ENCODE measurements at regions not wholly inside any gene's neighbourhood (a gene's known extent, or its start where the extent isn't known, plus 50 kb on each side); places are given as distances from the start of the nearest gene placed in this dataset.
"Not testable (repeated sequence)": the region's sequence is repeated elsewhere in the genome, so short reads cannot be mapped to it uniquely, and the experiment has no call there.

- H3K36me3 ChIP-seq (ENCODE audit: low read length), result no peaks in the 10 kb centered on the region
- 0 out of 2 replicates have a peak, but pooled peaks cover 3% of the 10 kb centered on the region for H3K27me3 ChIP-seq (ENCODE audit: low read length)
- TF ChIP-seq EZH2phosphoT487 (conservative IDR thresholded peaks at IDR 0.05; ENCODE audit: low read length) (no peak), CTCF (IDR thresholded peaks at IDR 0.05; ENCODE audit: insufficient read depth, low read length, poor library complexity, severe bottlenecking) (no peak)
- no peak overlapping the region for H2AFZ ChIP-seq (ENCODE audit: low read depth, low read length, severe bottlenecking)
- H3K79me2 ChIP-seq (ENCODE audit: insufficient read depth, low read length), result no peaks in the 10 kb centered on the region
- no peaks in the 10 kb centered on the region for H3F3A ChIP-seq (ENCODE audit: insufficient read depth)
- peaks cover 11% of the 10 kb centered on the region; the same call in 1 of the 2 replicates for H3K9me3 ChIP-seq (ENCODE audit: insufficient read depth, low read length)
- H3K27ac ChIP-seq (ENCODE audit: low read depth, low read length), result no peak overlapping the region
- no peak overlapping the region for H3K4me3 ChIP-seq (ENCODE audit: insufficient read depth, low read length, poor library complexity, severe bottlenecking)
- H3K9me2 ChIP-seq (replicated peaks; ENCODE audit: insufficient read depth, low read length), result no peaks in the 10 kb centered on the region
- no peaks in the 10 kb centered on the region for H4K20me1 ChIP-seq (ENCODE audit: low read depth, low read length)
- no peak overlapping the region for H3K9ac ChIP-seq (ENCODE audit: low read length)
- H3K4me2 ChIP-seq (ENCODE audit: low read depth, low read length, poor library complexity, severe bottlenecking), result no peak overlapping the region
Observed at GRCh38 chr7:16942929-16943509, 61.2 kb upstream of the AGR3 start.

- TF ChIP-seq EZH2phosphoT487 (conservative IDR thresholded peaks at IDR 0.05; ENCODE audit: low read length) (no peak), CTCF (IDR thresholded peaks at IDR 0.05; ENCODE audit: insufficient read depth, low read length, poor library complexity, severe bottlenecking) (no peak)
- H3K36me3 ChIP-seq (ENCODE audit: low read length), result no peaks in the 10 kb centered on the region
- no peaks in the 10 kb centered on the region for H3F3A ChIP-seq (ENCODE audit: insufficient read depth)
- H3K4me3 ChIP-seq (ENCODE audit: insufficient read depth, low read length, poor library complexity, severe bottlenecking), result no peak overlapping the region
- no peaks in the 10 kb centered on the region for H4K20me1 ChIP-seq (ENCODE audit: low read depth, low read length)
- H2AFZ ChIP-seq (ENCODE audit: low read depth, low read length, severe bottlenecking), result no peak overlapping the region
- H3K9me2 ChIP-seq (replicated peaks; ENCODE audit: insufficient read depth, low read length), result no peaks in the 10 kb centered on the region
- no peak overlapping the region for H3K27ac ChIP-seq (ENCODE audit: low read depth, low read length)
- H3K79me2 ChIP-seq (ENCODE audit: insufficient read depth, low read length), result no peaks in the 10 kb centered on the region
- no peak overlapping the region for H3K4me2 ChIP-seq (ENCODE audit: low read depth, low read length, poor library complexity, severe bottlenecking)
- H3K9ac ChIP-seq (ENCODE audit: low read length), result no peak overlapping the region
- H3K27me3 ChIP-seq (ENCODE audit: low read length), result no peaks in the 10 kb centered on the region
- peaks cover 15% of the 10 kb centered on the region; the same call in 1 of the 2 replicates for H3K9me3 ChIP-seq (ENCODE audit: insufficient read depth, low read length)
Observed at GRCh38 chr7:16944936-16945335, 63.2 kb upstream of the AGR3 start.

DNA sequence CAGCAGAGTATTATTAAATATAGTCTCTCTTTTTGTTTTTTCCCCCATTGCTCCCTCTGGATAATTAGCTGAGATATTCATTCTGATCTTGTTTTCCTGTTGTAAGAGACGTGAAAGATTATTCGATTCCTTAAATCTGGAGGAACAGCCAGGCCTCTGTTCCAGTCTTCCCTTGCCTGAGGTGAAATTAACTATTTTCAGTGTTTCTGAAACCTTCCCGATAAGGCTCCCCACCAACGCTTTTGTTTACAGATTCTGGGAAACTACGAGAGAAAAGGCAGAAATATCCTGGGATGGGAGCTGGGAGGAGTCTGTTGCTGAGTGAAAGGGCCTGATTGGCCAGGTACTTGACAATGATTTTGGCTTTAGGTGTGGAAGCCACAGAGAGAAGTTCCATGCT lies 63.6 kb upstream of the AGR3 start:
- no peak overlapping the region for H3K4me2 ChIP-seq (ENCODE audit: low read depth, low read length, poor library complexity, severe bottlenecking)
- H3K27ac ChIP-seq (ENCODE audit: low read depth, low read length), result no peak overlapping the region

DNA sequence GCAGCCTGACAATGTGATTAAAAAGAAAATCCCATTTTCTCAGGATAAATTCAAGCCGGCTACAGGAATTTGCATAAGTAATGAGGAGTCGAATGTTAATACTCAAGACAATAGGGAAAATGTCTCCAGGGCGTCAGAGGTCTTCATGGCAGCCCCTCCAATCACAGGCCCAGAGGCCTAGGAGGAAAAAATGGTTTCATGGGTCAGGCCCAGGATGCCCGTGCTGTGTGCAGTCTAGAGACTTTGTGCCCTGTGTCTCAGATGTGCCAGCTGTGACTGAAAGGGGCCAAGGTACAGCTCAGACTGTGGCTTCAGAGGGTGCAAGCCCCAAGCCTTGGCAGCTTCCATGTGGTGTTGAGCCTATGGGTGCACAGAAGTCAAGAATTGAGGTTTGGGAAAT lies 66.3 kb upstream of the AGR3 start:
- H3F3A ChIP-seq (ENCODE audit: insufficient read depth); H3K9ac ChIP-seq (ENCODE audit: low read length); H4K20me1 ChIP-seq (ENCODE audit: low read depth, low read length); H3K79me2 ChIP-seq (ENCODE audit: insufficient read depth, low read length); H3K9me2 ChIP-seq (replicated peaks; ENCODE audit: insufficient read depth, low read length); H3K4me3 ChIP-seq (ENCODE audit: insufficient read depth, low read length, poor library complexity, severe bottlenecking); H3K27ac ChIP-seq (ENCODE audit: low read depth, low read length); H3K36me3 ChIP-seq (ENCODE audit: low read length); H3K27me3 ChIP-seq (ENCODE audit: low read length); H2AFZ ChIP-seq (ENCODE audit: low read depth, low read length, severe bottlenecking); H3K4me2 ChIP-seq (ENCODE audit: low read depth, low read length, poor library complexity, severe bottlenecking): not testable (repeated sequence)
- peaks cover 22% of the 10 kb centered on the region; the same call in 1 of the 2 replicates for H3K9me3 ChIP-seq (ENCODE audit: insufficient read depth, low read length)

More for the DNA sequence above, 63.6 kb upstream of the AGR3 start:
- Histone ChIP-seq H3K27me3 (ENCODE audit: low read length) (no peaks in the 10 kb centered on the region), H3K36me3 (ENCODE audit: low read length) (no peaks in the 10 kb centered on the region), H3K9me2 (replicated peaks; ENCODE audit: insufficient read depth, low read length) (no peaks in the 10 kb centered on the region), H3K9me3 (ENCODE audit: insufficient read depth, low read length) (peaks cover 18% of the 10 kb centered on the region; the same call in 1 of the 2 replicates), H3K4me3 (ENCODE audit: insufficient read depth, low read length, poor library complexity, severe bottlenecking) (no peak overlapping the region), H2AFZ (ENCODE audit: low read depth, low read length, severe bottlenecking) (no peak overlapping the region), H4K20me1 (ENCODE audit: low read depth, low read length) (no peaks in the 10 kb centered on the region), H3K9ac (ENCODE audit: low read length) (no peak overlapping the region), H3F3A (ENCODE audit: insufficient read depth) (no peaks in the 10 kb centered on the region), H3K79me2 (ENCODE audit: insufficient read depth, low read length) (no peaks in the 10 kb centered on the region)
- TF ChIP-seq CTCF (IDR thresholded peaks at IDR 0.05; ENCODE audit: insufficient read depth, low read length, poor library complexity, severe bottlenecking), result no peak
- no peak for TF ChIP-seq EZH2phosphoT487 (conservative IDR thresholded peaks at IDR 0.05; ENCODE audit: low read length)
